OCI-LY1 (cell line): ENCODE measurements at regions not wholly inside any gene's neighbourhood (a gene's known extent, or its start where the extent isn't known, plus 50 kb on each side); places are given as distances from the start of the nearest gene placed in this dataset.

Source experiments
- H2AFZ ChIP-seq: fragments of 200-600 bp; sonication (generic), shearing (Covaris generic); 2 replicates; pipeline ENCODE4 v1.6.0; 2014; ENCODE audit warnings: antibody characterized with exemption, mild to moderate bottlenecking, low read length
- H3F3A ChIP-seq: fragments of 200-600 bp; sonication (generic), shearing (Covaris generic); 2 replicates; pipeline ENCODE4 v1.6.0; 2014; ENCODE audit warnings: mild to moderate bottlenecking, antibody characterized with exemption, low read length, moderate library complexity; ENCODE audit not compliant: insufficient read depth
- H3K27ac ChIP-seq: fragments of 200-600 bp; sonication (generic); 2 replicates; pipeline ENCODE4 v1.5.1; 2014; ENCODE audit warnings: low read length, mixed run types, mild to moderate bottlenecking, low read depth; ENCODE audit not compliant: poor library complexity, severe bottlenecking
- H3K27me3 ChIP-seq: fragments of 200-600 bp; sonication (generic); 2 replicates; pipeline ENCODE4 v1.6.0; 2014; ENCODE audit warnings: antibody characterized with exemption, mild to moderate bottlenecking, low read length, moderate library complexity; ENCODE audit not compliant: insufficient read depth
- H3K36me3 ChIP-seq: fragments of 200-600 bp; sonication (generic); 2 replicates; pipeline ENCODE4 v1.6.1; 2014; ENCODE audit warnings: mild to moderate bottlenecking, antibody characterized with exemption, low read length, moderate library complexity, mixed read lengths; ENCODE audit not compliant: insufficient read depth
- H3K4me1 ChIP-seq: fragments of 200-600 bp; sonication (generic); 2 replicates; pipeline ENCODE4 v1.5.1; 2014; ENCODE audit warnings: mild to moderate bottlenecking, low read length, moderate library complexity; ENCODE audit not compliant: insufficient read depth, severe bottlenecking
- H3K4me2 ChIP-seq: fragments of 200-600 bp; sonication (generic), shearing (Covaris generic); 2 replicates; pipeline ENCODE4 v1.6.1; 2014; ENCODE audit warnings: low read length
- H3K4me3 ChIP-seq: fragments of 200-600 bp; sonication (generic); 2 replicates; pipeline ENCODE4 v1.5.1; 2014; ENCODE audit warnings: low read length, low read depth, mild to moderate bottlenecking, mixed read lengths; ENCODE audit not compliant: poor library complexity, severe bottlenecking
- H3K79me2 ChIP-seq: fragments of 200-600 bp; shearing (Covaris generic); 2 replicates; pipeline ENCODE4 v1.6.1; 2016; ENCODE audit warnings: mixed run types, low read length, mixed read lengths; ENCODE audit not compliant: insufficient read depth
- H3K9ac ChIP-seq: fragments of 200-600 bp; sonication (generic), shearing (Covaris generic); 2 replicates; pipeline ENCODE4 v1.6.1; 2014; ENCODE audit warnings: mild to moderate bottlenecking, low read length, mixed read lengths
- H3K9me2 ChIP-seq: fragments of 200-600 bp; sonication (generic), shearing (Covaris generic); 2 replicates; pipeline ENCODE4 v1.6.1; 2014; ENCODE audit warnings: low read depth, mild to moderate bottlenecking, low read length, mixed read lengths
- H3K9me3 ChIP-seq: fragments of 200-600 bp; shearing (Covaris generic); 2 replicates; pipeline ENCODE4 v1.6.1; 2014; ENCODE audit warnings: low read length, mixed read lengths
- H4K20me1 ChIP-seq: fragments of 200-600 bp; sonication (generic), shearing (Covaris generic); 2 replicates; pipeline ENCODE4 v1.6.0; 2016; ENCODE audit warnings: mild to moderate bottlenecking, low read length; ENCODE audit not compliant: insufficient read depth
- CTCF ChIP-seq: fragments of 200-600 bp; sonication (generic), shearing (Covaris generic); IDR thresholded peaks from 2 replicates; pipeline ENCODE4 v1.5.1; 2017; ENCODE audit warnings: mild to moderate bottlenecking, antibody characterized with exemption, low read length, moderate library complexity, mixed read lengths
- EZH2 ChIP-seq: fragments of 200-600 bp; sonication (generic), shearing (Covaris generic); IDR thresholded peaks from 2 replicates; pipeline ENCODE4 v1.8.0; 2017; ENCODE audit warnings: borderline replicate concordance, mixed run types, mild to moderate bottlenecking, antibody characterized with exemption, low read length, moderate library complexity, mixed read lengths

GRCh38 chr2:14396533-14397083 lies 235.9 kb upstream of the LRATD1 start:
- no peaks in the 10 kb centered on the region for H3K36me3 ChIP-seq
- TF ChIP-seq EZH2, result no peak
- no peak for TF ChIP-seq CTCF

GRCh38 chr2:14398641-14399040 lies 233.9 kb upstream of the LRATD1 start:
- no peak overlapping the region for H3K4me2 ChIP-seq

More at GRCh38 chr2:14396533-14397083, 235.9 kb upstream of the LRATD1 start:
- no peaks in the 10 kb centered on the region for H3F3A ChIP-seq
- no peak overlapping the region for H2AFZ ChIP-seq
- H3K9me2 ChIP-seq, result no peaks in the 10 kb centered on the region
- H3K9ac ChIP-seq, result no peak overlapping the region
- no peaks in the 10 kb centered on the region for H4K20me1 ChIP-seq
- no peak overlapping the region for H3K27ac ChIP-seq
- no peak overlapping the region for H3K4me3 ChIP-seq
- H3K79me2 ChIP-seq, result no peaks in the 10 kb centered on the region
- H3K27me3 ChIP-seq, result no peaks in the 10 kb centered on the region
- H3K9me3 ChIP-seq, result no peaks in the 10 kb centered on the region
- no peaks in the 10 kb centered on the region for H3K4me1 ChIP-seq
- no peak overlapping the region for H3K4me2 ChIP-seq

GRCh38 chr2:14401873-14402272 lies 230.6 kb upstream of the LRATD1 start:
- H3F3A ChIP-seq, result no peaks in the 10 kb centered on the region
- no peaks in the 10 kb centered on the region for H3K9me3 ChIP-seq
- H3K4me1 ChIP-seq, result no peaks in the 10 kb centered on the region
- H3K27me3 ChIP-seq, result no peaks in the 10 kb centered on the region
- no peaks in the 10 kb centered on the region for H3K79me2 ChIP-seq
- no peak overlapping the region for H3K9ac ChIP-seq
- no peak overlapping the region for H3K4me2 ChIP-seq
- H4K20me1 ChIP-seq, result no peaks in the 10 kb centered on the region
- H3K36me3 ChIP-seq, result no peaks in the 10 kb centered on the region
- H3K27ac ChIP-seq, result no peak overlapping the region
- TF ChIP-seq CTCF (no peak), EZH2 (no peak)
- H3K4me3 ChIP-seq, result no peak overlapping the region
- H2AFZ ChIP-seq, result no peak overlapping the region
- H3K9me2 ChIP-seq, result no peaks in the 10 kb centered on the region

More at GRCh38 chr2:14398641-14399040, 233.9 kb upstream of the LRATD1 start:
- Histone ChIP-seq H4K20me1 (no peaks in the 10 kb centered on the region), H3K27ac (no peak overlapping the region), H3F3A (no peaks in the 10 kb centered on the region), H3K9me2 (no peaks in the 10 kb centered on the region), H3K9ac (no peak overlapping the region), H3K9me3 (no peaks in the 10 kb centered on the region), H3K4me3 (no peak overlapping the region), H2AFZ (no peak overlapping the region), H3K36me3 (no peaks in the 10 kb centered on the region), H3K27me3 (no peaks in the 10 kb centered on the region), H3K79me2 (no peaks in the 10 kb centered on the region), H3K4me1 (no peaks in the 10 kb centered on the region)
- TF ChIP-seq EZH2, result no peak
- TF ChIP-seq CTCF, result no peak
